HEK293 (cell line): ENCODE measurements at regions not wholly inside any gene's neighbourhood (a gene's known extent, or its start where the extent isn't known, plus 50 kb on each side); places are given as distances from the start of the nearest gene placed in this dataset.
"Not testable (repeated sequence)": the region's sequence is repeated elsewhere in the genome, so short reads cannot be mapped to it uniquely, and the experiment has no call there.

Experiments
- CTCF ChIA-PET: fragments of 350-600 bp; formaldehyde crosslinking; extraction: SDS; loops from one replicate; lab custom pipeline; 2021; ENCODE audit warnings: antibody characterized with exemption; lab: Yijun Ruan, JAX
- POLR2A ChIA-PET: fragments of 300-600 bp; formaldehyde crosslinking; extraction: SDS; loops from one replicate; lab custom pipeline; 2020; ENCODE audit warnings: antibody characterized with exemption, inconsistent platforms; lab: Yijun Ruan, JAX
- H3K27ac ChIP-seq: fragments of 200-500 bp; sonication (Bioruptor generic); 2 replicates; pipeline ENCODE4 v1.5.1; 2014; ENCODE audit warnings: low read depth, low read length, control low read depth, inconsistent platforms; ENCODE audit errors: extremely low read depth
- H3K36me3 ChIP-seq, 2 experiments: fragments of 200-500 bp in 1 of 2; sonication (Bioruptor generic) in 1 of 2; 1 replicate in 1 of 2; 2 replicates in 1 of 2; pipeline ENCODE4 v1.5.1; 2014 to 2017; ENCODE audit warnings: inconsistent platforms in 2 of 2, low read length in 2 of 2; ENCODE audit not compliant: control insufficient read depth in 2 of 2, insufficient read depth in 1 of 2
- H3K4me1 ChIP-seq: fragments of 200-500 bp; sonication (Bioruptor generic); 2 replicates; pipeline ENCODE4 v1.5.1; 2014; ENCODE audit warnings: mild to moderate bottlenecking, low read length, inconsistent platforms; ENCODE audit not compliant: control insufficient read depth, insufficient read depth
- H3K4me3 ChIP-seq: 2 replicates; pipeline ENCODE4 v1.5.1; 2011; ENCODE audit warnings: low read depth, mild to moderate bottlenecking, control low read depth, low read length, moderate library complexity
- H3K9me3 ChIP-seq: fragments of 200-500 bp; sonication (Bioruptor generic); 2 replicates; pipeline ENCODE4 v1.5.1; 2014; ENCODE audit warnings: low read depth, low read length, inconsistent platforms; ENCODE audit not compliant: control insufficient read depth, insufficient read depth
- GLI2 ChIP-seq: fragments of 450-650 bp; formaldehyde crosslinking; IDR thresholded peaks from 2 replicates; pipeline ENCODE4; 2017; ENCODE audit warnings: missing biosample characterization, missing genetic modification characterization, low read depth, borderline replicate concordance
- PRDM1 ChIP-seq: fragments of 450-650 bp; formaldehyde crosslinking; IDR thresholded peaks from 2 replicates; pipeline ENCODE4; 2016; ENCODE audit warnings: missing biosample characterization, missing genetic modification characterization
- SP2 ChIP-seq: fragments of 450-650 bp; formaldehyde crosslinking; IDR thresholded peaks from 2 replicates; pipeline ENCODE4 v1.5.1; 2016; ENCODE audit warnings: missing biosample characterization, missing genetic modification characterization
- ZFP37 ChIP-seq: fragments of 450-650 bp; formaldehyde crosslinking; IDR thresholded peaks from 2 replicates; pipeline ENCODE4 v1.5.1; 2016; ENCODE audit warnings: missing biosample characterization, missing genetic modification characterization
- ZFP69B ChIP-seq: fragments of 450-650 bp; formaldehyde crosslinking; IDR thresholded peaks from 2 replicates; pipeline ENCODE4 v1.5.1; 2016; ENCODE audit warnings: missing biosample characterization, missing genetic modification characterization
- ZNF121 ChIP-seq: fragments of 450-650 bp; formaldehyde crosslinking; IDR thresholded peaks from 2 replicates; pipeline ENCODE4 v1.5.1; 2016; ENCODE audit warnings: missing biosample characterization, missing genetic modification characterization
- ZNF169 ChIP-seq: fragments of 450-650 bp; formaldehyde crosslinking; IDR thresholded peaks from 2 replicates; pipeline ENCODE4 v1.5.1; 2016; ENCODE audit warnings: missing biosample characterization, missing genetic modification characterization
- ZNF184 ChIP-seq: fragments of 450-650 bp; IDR thresholded peaks from 2 replicates; pipeline ENCODE4 v1.5.1; 2018; ENCODE audit warnings: missing biosample characterization, mild to moderate bottlenecking, missing genetic modification characterization
- ZNF23 ChIP-seq: fragments of 450-650 bp; formaldehyde crosslinking; IDR thresholded peaks from 2 replicates; pipeline ENCODE4 v1.5.1; 2016; ENCODE audit warnings: missing biosample characterization, missing genetic modification characterization, borderline replicate concordance
- ZNF292 ChIP-seq: fragments of 450-650 bp; formaldehyde crosslinking; IDR thresholded peaks from 2 replicates; pipeline ENCODE4 v1.5.1; 2016; ENCODE audit warnings: low read depth, missing biosample characterization, missing genetic modification characterization, borderline replicate concordance
- ZNF548 ChIP-seq: fragments of 450-650 bp; formaldehyde crosslinking; IDR thresholded peaks from 2 replicates; pipeline ENCODE4 v1.5.1; 2016; ENCODE audit warnings: missing biosample characterization, missing genetic modification characterization
- ZNF560 ChIP-seq: fragments of 450-650 bp; formaldehyde crosslinking; IDR thresholded peaks from 2 replicates; pipeline ENCODE4 v1.5.1; 2017; ENCODE audit warnings: missing biosample characterization, missing genetic modification characterization, borderline replicate concordance
- ZNF626 ChIP-seq: fragments of 450-650 bp; sonication (Bioruptor Pico); formaldehyde crosslinking; IDR thresholded peaks from 2 replicates; pipeline ENCODE4 v1.5.1; 2018; ENCODE audit warnings: missing biosample characterization, missing genetic modification characterization, inconsistent platforms
- ZNF664 ChIP-seq: fragments of 450-650 bp; formaldehyde crosslinking; IDR thresholded peaks from 2 replicates; pipeline ENCODE4 v1.5.1; 2016; ENCODE audit warnings: missing biosample characterization, missing genetic modification characterization
- ZXDB ChIP-seq: fragments of 450-650 bp; formaldehyde crosslinking; IDR thresholded peaks from 2 replicates; pipeline ENCODE4 v1.5.1; 2016; ENCODE audit warnings: missing biosample characterization, missing genetic modification characterization
- TF ChIP-seq, protein P1 (sequence below): fragments of 450-650 bp; formaldehyde crosslinking; IDR thresholded peaks from 2 replicates; pipeline ENCODE4 v1.5.1; 2016; ENCODE audit warnings: missing biosample characterization, missing genetic modification characterization
- TF ChIP-seq, protein P2 (sequence below): fragments of 450-650 bp; formaldehyde crosslinking; IDR thresholded peaks from 2 replicates; pipeline ENCODE4 v1.5.1; 2016; ENCODE audit warnings: missing biosample characterization, missing genetic modification characterization
- TF ChIP-seq, protein P3 (sequence below): fragments of 450-650 bp; IDR thresholded peaks from 2 replicates; pipeline ENCODE4 v1.5.1; 2018; ENCODE audit warnings: missing biosample characterization, mild to moderate bottlenecking, missing genetic modification characterization
- TF ChIP-seq, protein P4 (sequence below): fragments of 450-650 bp; formaldehyde crosslinking; IDR thresholded peaks from 2 replicates; pipeline ENCODE4 v1.5.1; 2016; ENCODE audit warnings: missing biosample characterization, missing genetic modification characterization, low read depth

DNA sequence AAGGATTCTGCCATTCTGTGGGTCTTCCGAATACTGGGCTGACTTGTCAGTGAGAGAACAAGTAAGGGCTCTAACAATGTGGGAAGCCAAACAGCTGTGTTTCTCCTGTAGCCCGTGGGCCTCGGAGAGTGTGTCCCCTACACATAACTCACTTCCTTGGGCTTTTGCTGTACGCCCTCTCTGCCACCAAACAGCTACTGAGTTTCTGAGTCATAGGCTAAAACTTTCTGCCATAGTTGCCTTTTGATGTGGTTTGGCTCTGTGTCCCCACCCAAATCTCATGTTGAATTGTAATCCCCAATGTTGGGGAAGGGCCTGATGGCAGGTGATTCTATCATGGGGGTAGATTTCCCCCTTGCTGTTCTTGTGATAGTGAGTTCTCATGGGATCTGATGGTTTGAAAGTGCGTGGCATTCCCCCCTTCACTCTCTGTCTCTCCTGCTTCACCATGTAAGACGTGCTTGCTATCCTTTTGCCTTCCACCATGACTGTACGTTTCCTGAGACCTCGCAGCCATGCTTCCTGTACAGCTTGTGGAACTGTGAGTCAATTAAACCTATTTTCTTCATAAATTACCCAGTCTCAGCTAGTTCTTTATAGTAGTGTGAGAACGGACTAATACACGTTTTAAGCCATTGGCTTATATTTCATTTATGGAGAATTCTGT lies 194.8 kb upstream of the HMCN1 start:
- POLR2A ChIA-PET, result no interaction called here

DNA sequence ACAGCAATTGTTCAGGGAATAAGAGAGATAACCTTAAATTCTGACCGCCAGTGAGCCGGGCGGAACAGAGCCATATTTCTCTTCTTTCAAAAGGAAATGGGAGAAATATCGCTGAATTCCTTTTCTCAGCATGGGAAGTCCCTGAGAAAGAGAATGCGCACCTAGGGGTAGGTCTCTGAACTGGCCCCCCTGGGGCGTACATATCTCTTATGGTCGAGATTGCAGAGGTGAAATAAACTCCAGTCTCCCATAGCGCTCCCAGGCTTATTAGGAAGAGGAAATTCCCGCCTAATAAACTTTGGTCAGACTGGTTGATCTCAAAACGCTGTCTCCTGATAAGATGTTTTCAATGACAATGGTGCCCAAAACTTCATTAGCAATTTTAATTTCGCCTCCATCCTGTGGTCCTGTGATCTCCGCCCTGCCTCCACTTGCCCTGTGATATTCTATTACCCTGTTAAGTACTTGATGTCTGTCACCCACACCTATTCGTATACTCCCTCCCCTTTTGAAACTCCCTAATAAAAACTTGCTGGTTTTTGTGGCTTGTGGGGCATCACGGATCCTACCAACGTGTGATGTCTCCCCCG lies 195.8 kb upstream of the HMCN1 start:
- POLR2A ChIA-PET, H3K27ac ChIP-seq, CTCF ChIA-PET: not testable (repeated sequence)

More for the DNA sequence above, 194.8 kb upstream of the HMCN1 start:
- TF ChIP-seq, protein P1, sequence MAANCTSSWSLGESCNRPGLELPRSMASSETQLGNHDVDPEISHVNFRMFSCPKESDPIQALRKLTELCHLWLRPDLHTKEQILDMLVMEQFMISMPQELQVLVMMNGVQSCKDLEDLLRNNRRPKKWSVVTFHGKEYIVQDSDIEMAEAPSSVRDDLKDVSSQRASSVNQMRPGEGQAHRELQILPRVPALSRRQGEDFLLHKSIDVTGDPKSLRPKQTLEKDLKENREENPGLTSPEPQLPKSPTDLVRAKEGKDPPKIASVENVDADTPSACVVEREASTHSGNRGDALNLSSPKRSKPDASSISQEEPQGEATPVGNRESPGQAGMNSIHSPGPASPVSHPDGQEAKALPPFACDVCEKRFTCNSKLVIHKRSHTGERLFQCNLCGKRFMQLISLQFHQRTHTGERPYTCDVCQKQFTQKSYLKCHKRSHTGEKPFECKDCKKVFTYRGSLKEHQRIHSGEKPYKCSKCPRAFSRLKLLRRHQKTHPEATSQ (tag by site-specific recombination), result no peak
- TF ChIP-seq ZNF664 (tag by site-specific recombination) (no peak), PRDM1 (tag by site-specific recombination) (no peak), ZXDB (tag by site-specific recombination) (no peak), SP2 (tag by site-specific recombination) (no peak), ZNF292 (tag by site-specific recombination) (no peak), ZNF121 (tag by site-specific recombination) (no peak), ZNF169 (no peak), ZNF23 (tag by site-specific recombination) (no peak), ZNF626 (tag by site-specific recombination) (no peak), GLI2 (tag by site-specific recombination) (no peak), ZNF548 (no peak), ZFP37 (no peak), ZFP69B (tag by site-specific recombination) (no peak), ZNF184 (tag by site-specific recombination) (no peak), ZNF560 (tag by site-specific recombination) (no peak)
- TF ChIP-seq, protein P2, sequence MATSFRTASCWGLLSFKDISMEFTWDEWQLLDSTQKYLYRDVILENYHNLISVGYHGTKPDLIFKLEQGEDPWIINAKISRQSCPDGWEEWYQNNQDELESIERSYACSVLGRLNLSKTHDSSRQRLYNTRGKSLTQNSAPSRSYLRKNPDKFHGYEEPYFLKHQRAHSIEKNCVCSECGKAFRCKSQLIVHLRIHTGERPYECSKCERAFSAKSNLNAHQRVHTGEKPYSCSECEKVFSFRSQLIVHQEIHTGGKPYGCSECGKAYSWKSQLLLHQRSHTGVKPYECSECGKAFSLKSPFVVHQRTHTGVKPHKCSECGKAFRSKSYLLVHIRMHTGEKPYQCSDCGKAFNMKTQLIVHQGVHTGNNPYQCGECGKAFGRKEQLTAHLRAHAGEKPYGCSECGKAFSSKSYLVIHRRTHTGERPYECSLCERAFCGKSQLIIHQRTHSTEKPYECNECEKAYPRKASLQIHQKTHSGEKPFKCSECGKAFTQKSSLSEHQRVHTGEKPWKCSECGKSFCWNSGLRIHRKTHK (tag by site-specific recombination), result no peak
- TF ChIP-seq, protein P3, sequence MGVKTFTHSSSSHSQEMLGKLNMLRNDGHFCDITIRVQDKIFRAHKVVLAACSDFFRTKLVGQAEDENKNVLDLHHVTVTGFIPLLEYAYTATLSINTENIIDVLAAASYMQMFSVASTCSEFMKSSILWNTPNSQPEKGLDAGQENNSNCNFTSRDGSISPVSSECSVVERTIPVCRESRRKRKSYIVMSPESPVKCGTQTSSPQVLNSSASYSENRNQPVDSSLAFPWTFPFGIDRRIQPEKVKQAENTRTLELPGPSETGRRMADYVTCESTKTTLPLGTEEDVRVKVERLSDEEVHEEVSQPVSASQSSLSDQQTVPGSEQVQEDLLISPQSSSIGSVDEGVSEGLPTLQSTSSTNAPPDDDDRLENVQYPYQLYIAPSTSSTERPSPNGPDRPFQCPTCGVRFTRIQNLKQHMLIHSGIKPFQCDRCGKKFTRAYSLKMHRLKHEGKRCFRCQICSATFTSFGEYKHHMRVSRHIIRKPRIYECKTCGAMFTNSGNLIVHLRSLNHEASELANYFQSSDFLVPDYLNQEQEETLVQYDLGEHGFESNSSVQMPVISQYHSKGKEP (tag by site-specific recombination), result no peak
- TF ChIP-seq, protein P4, sequence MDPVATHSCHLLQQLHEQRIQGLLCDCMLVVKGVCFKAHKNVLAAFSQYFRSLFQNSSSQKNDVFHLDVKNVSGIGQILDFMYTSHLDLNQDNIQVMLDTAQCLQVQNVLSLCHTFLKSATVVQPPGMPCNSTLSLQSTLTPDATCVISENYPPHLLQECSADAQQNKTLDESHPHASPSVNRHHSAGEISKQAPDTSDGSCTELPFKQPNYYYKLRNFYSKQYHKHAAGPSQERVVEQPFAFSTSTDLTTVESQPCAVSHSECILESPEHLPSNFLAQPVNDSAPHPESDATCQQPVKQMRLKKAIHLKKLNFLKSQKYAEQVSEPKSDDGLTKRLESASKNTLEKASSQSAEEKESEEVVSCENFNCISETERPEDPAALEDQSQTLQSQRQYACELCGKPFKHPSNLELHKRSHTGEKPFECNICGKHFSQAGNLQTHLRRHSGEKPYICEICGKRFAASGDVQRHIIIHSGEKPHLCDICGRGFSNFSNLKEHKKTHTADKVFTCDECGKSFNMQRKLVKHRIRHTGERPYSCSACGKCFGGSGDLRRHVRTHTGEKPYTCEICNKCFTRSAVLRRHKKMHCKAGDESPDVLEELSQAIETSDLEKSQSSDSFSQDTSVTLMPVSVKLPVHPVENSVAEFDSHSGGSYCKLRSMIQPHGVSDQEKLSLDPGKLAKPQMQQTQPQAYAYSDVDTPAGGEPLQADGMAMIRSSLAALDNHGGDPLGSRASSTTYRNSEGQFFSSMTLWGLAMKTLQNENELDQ (tag by site-specific recombination), result no peak
- CTCF ChIA-PET, result no interaction called here
- no peaks in the 10 kb centered on the region for H3K9me3 ChIP-seq
- H3K36me3 ChIP-seq, result no peaks in the 10 kb centered on the region
- H3K27ac ChIP-seq, result no peak overlapping the region
- no peak overlapping the region for H3K4me3 ChIP-seq
- H3K4me1 ChIP-seq, result no peaks in the 10 kb centered on the region

More for the DNA sequence above, 195.8 kb upstream of the HMCN1 start:
- H3K9me3 ChIP-seq, H3K4me1 ChIP-seq, H3K36me3 ChIP-seq, H3K4me3 ChIP-seq: not testable (repeated sequence)
